H9 (cell line): ENCODE measurements at regions not wholly inside any gene's neighbourhood (a gene's known extent, or its start where the extent isn't known, plus 50 kb on each side); places are given as distances from the start of the nearest gene placed in this dataset.

Experiments
- DNase-seq: peaks from one replicate; pipeline ENCODE4 v3.0.0-alpha.2; 2017
- H2AFZ ChIP-seq: one replicate; pipeline ENCODE4 v1.6.1; 2013; ENCODE audit warnings: mild to moderate bottlenecking, low read length, control low read depth, moderate library complexity
- H2AK5ac ChIP-seq: 2 replicates; pipeline ENCODE4 v1.6.1; 2013; ENCODE audit warnings: low read length, control low read depth, mixed read lengths; ENCODE audit not compliant: insufficient read length
- H2BK120ac ChIP-seq: one replicate; pipeline ENCODE4 v1.6.1; 2013; ENCODE audit warnings: low read depth, mild to moderate bottlenecking, low read length, control low read depth, inconsistent platforms; ENCODE audit not compliant: poor library complexity, severe bottlenecking
- H2BK12ac ChIP-seq: 2 replicates; pipeline ENCODE4 v1.6.1; 2013; ENCODE audit warnings: low read length, control low read depth, mixed read lengths, low read depth; ENCODE audit not compliant: insufficient read length
- H2BK15ac ChIP-seq: 2 replicates; pipeline ENCODE4 v1.6.1; 2013; ENCODE audit warnings: low read depth, low read length, control low read depth
- H2BK20ac ChIP-seq: one replicate; pipeline ENCODE4 v1.6.1; 2013; ENCODE audit warnings: low read depth, mild to moderate bottlenecking, low read length, control low read depth, inconsistent platforms; ENCODE audit not compliant: poor library complexity, severe bottlenecking
- H2BK5ac ChIP-seq: 2 replicates; pipeline ENCODE4 v1.6.1; 2013; ENCODE audit warnings: low read length, control low read depth, mixed read lengths; ENCODE audit not compliant: insufficient read length
- H3K14ac ChIP-seq: 2 replicates; pipeline ENCODE4 v1.6.1; 2013; ENCODE audit warnings: low read length, control low read depth; ENCODE audit not compliant: insufficient read depth
- H3K18ac ChIP-seq: 2 replicates; pipeline ENCODE4 v1.6.1; 2013; ENCODE audit warnings: low read depth, mild to moderate bottlenecking, mixed read lengths, low read length, control low read depth; ENCODE audit not compliant: insufficient read length
- H3K23ac ChIP-seq: 2 replicates; pipeline ENCODE4 v1.6.1; 2013; ENCODE audit warnings: low read length, control low read depth, mixed read lengths, low read depth; ENCODE audit not compliant: insufficient read length
- H3K23me2 ChIP-seq: 2 replicates; pipeline ENCODE4 v1.6.1; 2013; ENCODE audit warnings: low read depth, mild to moderate bottlenecking, mixed read lengths, low read length, control low read depth; ENCODE audit not compliant: insufficient read length, poor library complexity, severe bottlenecking
- H3K27ac ChIP-seq: 2 replicates; pipeline ENCODE4 v1.5.1; 2013; ENCODE audit warnings: low read length, control low read depth, mixed read lengths, low read depth; ENCODE audit not compliant: insufficient read length
- H3K27me3 ChIP-seq: 2 replicates; pipeline ENCODE4 v1.6.1; 2013; ENCODE audit warnings: low read length, control low read depth, inconsistent platforms; ENCODE audit not compliant: insufficient read depth
- H3K4ac ChIP-seq: 2 replicates; pipeline ENCODE4 v1.6.1; 2013; ENCODE audit warnings: low read depth, mild to moderate bottlenecking, control low read depth, inconsistent platforms, low read length, moderate library complexity
- H3K4me1 ChIP-seq: 2 replicates; pipeline ENCODE4 v1.6.1; 2013; ENCODE audit warnings: low read length, control low read depth, inconsistent platforms; ENCODE audit not compliant: insufficient read depth
- H3K4me2 ChIP-seq: 2 replicates; pipeline ENCODE4 v1.6.1; 2013; ENCODE audit warnings: low read length, control low read depth, mixed read lengths; ENCODE audit not compliant: insufficient read length, insufficient read depth
- H3K56ac ChIP-seq: 2 replicates; pipeline ENCODE4 v1.6.1; 2013; ENCODE audit warnings: low read depth, mild to moderate bottlenecking, mixed read lengths, low read length, control low read depth; ENCODE audit not compliant: insufficient read length
- H3K79me1 ChIP-seq: 2 replicates; pipeline ENCODE4 v1.6.1; 2013; ENCODE audit warnings: low read depth, mild to moderate bottlenecking, moderate library complexity, low read length, control low read depth, inconsistent platforms; ENCODE audit not compliant: insufficient read depth, poor library complexity, severe bottlenecking
- H3K79me2 ChIP-seq: 2 replicates; pipeline ENCODE4 v1.6.1; 2013; ENCODE audit warnings: low read length, control low read depth, inconsistent platforms; ENCODE audit not compliant: insufficient read depth
- H3K9ac ChIP-seq: 2 replicates; pipeline ENCODE4 v1.6.1; 2013; ENCODE audit warnings: low read length, control low read depth, mixed read lengths; ENCODE audit not compliant: insufficient read length; ENCODE audit errors: extremely low read depth
- H3K9me3 ChIP-seq: one replicate; pipeline ENCODE4 v1.6.1; 2013; ENCODE audit warnings: low read depth, low read length, inconsistent platforms; ENCODE audit not compliant: control insufficient read depth
- H3T11ph ChIP-seq: one replicate; pipeline ENCODE4 v1.6.1; 2013; ENCODE audit warnings: mild to moderate bottlenecking, low read length, control low read depth, inconsistent platforms
- H4K20me1 ChIP-seq: one replicate; pipeline ENCODE4 v1.6.1; 2013; ENCODE audit not compliant: control insufficient read depth, insufficient read length, insufficient read depth
- H4K5ac ChIP-seq: 2 replicates; pipeline ENCODE4 v1.6.1; 2013; ENCODE audit warnings: low read depth, mild to moderate bottlenecking, mixed read lengths, low read length, control low read depth; ENCODE audit not compliant: insufficient read length
- H4K8ac ChIP-seq: replicated peaks from 2 replicates; pipeline ENCODE4 v1.6.1; 2013; ENCODE audit warnings: low read length, control low read depth, mixed read lengths, low read depth; ENCODE audit not compliant: insufficient read length
- H4K91ac ChIP-seq: 2 replicates; pipeline ENCODE4 v1.6.1; 2013; ENCODE audit warnings: low read depth, mild to moderate bottlenecking, moderate library complexity, mixed read lengths, low read length, control low read depth; ENCODE audit not compliant: insufficient read length
- H3K27ac Mint-ChIP-seq, 3 experiments: 2 replicates in 2 of 3; 3 replicates in 1 of 3; pipeline ENCODE4 v1.8.0; 2020 to 2021; ENCODE audit warnings: mixed read lengths in 3 of 3, mild to moderate bottlenecking in 1 of 3, moderate library complexity in 1 of 3
- H3K27me3 Mint-ChIP-seq: 2 replicates; pipeline ENCODE4 v1.8.0; 2021; ENCODE audit warnings: low read depth, mild to moderate bottlenecking, moderate library complexity, mixed read lengths
- H3K36me3 Mint-ChIP-seq, 3 experiments: 2 replicates in 2 of 3; 3 replicates in 1 of 3; pipeline ENCODE4 v1.8.0; 2020 to 2021; ENCODE audit warnings: low read depth in 3 of 3, mixed read lengths in 3 of 3; ENCODE audit not compliant: insufficient read depth in 1 of 3
- H3K4me1 Mint-ChIP-seq, 2 experiments: 2 replicates each; pipeline ENCODE4 v1.8.0; 2020; ENCODE audit warnings: mixed read lengths in 2 of 2
- H3K4me3 Mint-ChIP-seq, 2 experiments: 2 replicates in 1 of 2; 3 replicates in 1 of 2; pipeline ENCODE4 v1.8.0; 2020 to 2021; ENCODE audit warnings: mild to moderate bottlenecking in 2 of 2, mixed read lengths in 2 of 2, moderate library complexity in 1 of 2
- H3K9me3 Mint-ChIP-seq, 2 experiments: 2 replicates in 1 of 2; 3 replicates in 1 of 2; pipeline ENCODE4 v1.8.0; 2020; ENCODE audit warnings: mild to moderate bottlenecking in 2 of 2, mixed read lengths in 2 of 2, moderate library complexity in 1 of 2
- CTCF ChIP-seq: fragments of 200-600 bp; sonication (generic); conservative IDR thresholded peaks from 3 replicates; pipeline ENCODE4 v1.8.0; 2021; ENCODE audit warnings: antibody characterized with exemption, mild to moderate bottlenecking
- WGBS: extraction: QIAGEN DNeasy Blood & Tissue Kit; methylation state at CpG from one replicate; pipeline ENCODE4 v1.1.7; 2013; ENCODE audit warnings: missing lambda C conversion rate, low lambda C conversion rate, mixed read lengths; ENCODE audit not compliant: insufficient read length; ENCODE audit errors: extremely low coverage; 5-methylcytosine and 5-hydroxymethylcytosine counted together

GRCh38 chr1:13896932-13897331 lies 196.9 kb downstream of the PRDM2 start:
- Histone ChIP-seq H2BK5ac (no peak overlapping the region), H3K14ac (no peak overlapping the region), H3K9me3 (no peaks in the 10 kb centered on the region), H4K20me1 (no peaks in the 10 kb centered on the region), H3T11ph (no peak overlapping the region), H3K18ac (no peak overlapping the region), H3K4me1 (no peaks in the 10 kb centered on the region; the same call in 1 of the 2 replicates), H3K9ac (no peak overlapping the region), H3K23me2 (peaks cover 12% of the 10 kb centered on the region), H2BK15ac (no peak overlapping the region), H2BK120ac (no peak overlapping the region), H4K91ac (no peak overlapping the region), H3K56ac (no peak overlapping the region), H4K5ac (no peak overlapping the region), H4K8ac (no peak overlapping the region), H3K27me3 (peaks cover 19% of the 10 kb centered on the region; the same call in 1 of the 2 replicates), H2BK12ac (no peak overlapping the region), H3K23ac (no peak overlapping the region), H2BK20ac (no peak overlapping the region), H2AFZ (no peak overlapping the region), H3K79me1 (no peaks in the 10 kb centered on the region), H3K4me2 (no peak overlapping the region), H3K79me2 (no peaks in the 10 kb centered on the region), H3K27ac (no peak overlapping the region), H2AK5ac (no peak overlapping the region), H3K4ac (no peak overlapping the region)
- H3K36me3 Mint-ChIP-seq: no peaks in the 10 kb centered on the region
- no peak for DNase-seq
- H3K9me3 Mint-ChIP-seq: no peaks in the 10 kb centered on the region
- TF ChIP-seq CTCF: no peak
- peaks cover 22% of the 10 kb centered on the region in 2 experiments for H3K4me1 Mint-ChIP-seq
- no CpG with 5 or more reads among the region's 2 CpGs for WGBS
- H3K27me3 Mint-ChIP-seq: peaks cover 69% of the 10 kb centered on the region
- no peak overlapping the region for H3K4me3 Mint-ChIP-seq
- H3K27ac Mint-ChIP-seq: no peak overlapping the region
